ENCODE measurements at regions not wholly inside any gene's neighbourhood (a gene's known extent, or its start where the extent isn't known, plus 50 kb on each side); places are given as distances from the start of the nearest gene placed in this dataset.

DNA sequence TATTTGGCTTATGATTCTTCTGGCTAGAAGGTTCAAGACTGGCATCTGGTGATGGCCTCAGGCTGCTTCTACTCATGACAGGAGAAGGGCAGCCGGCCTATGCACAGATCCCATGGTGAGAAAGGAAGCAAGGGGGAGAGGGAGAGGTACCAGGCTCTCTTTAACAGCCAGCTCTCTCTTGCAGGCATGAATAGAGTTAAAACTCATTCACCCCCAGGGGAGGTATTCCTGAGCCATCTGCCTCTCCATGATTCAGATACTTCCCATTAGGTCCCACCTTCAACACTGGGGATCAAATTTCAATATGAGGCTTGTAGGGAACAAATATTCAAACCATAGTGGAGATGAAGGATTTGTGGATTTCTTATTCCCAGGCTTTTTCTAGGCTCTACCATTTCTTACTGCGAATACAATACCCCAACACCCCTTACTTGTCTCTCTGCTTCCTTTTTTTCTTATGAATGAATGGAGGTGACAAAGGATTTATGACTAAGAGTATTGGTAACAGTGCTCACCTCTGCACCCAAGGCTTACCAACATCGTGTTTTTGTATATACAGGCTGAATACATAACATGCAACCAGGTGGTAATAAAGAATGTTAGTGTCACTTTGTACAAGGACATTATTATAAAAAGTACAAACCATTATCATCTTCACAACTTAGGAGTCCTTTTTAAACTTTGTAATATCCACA lies 454.6 kb upstream of the TRIB2 start:
- DNase-seq: no peak
- Histone ChIP-seq H3K27ac (ENCODE audit: low read depth, low read length) (no peak overlapping the region), H3K36me3 (ENCODE audit: insufficient read depth, low read length) (no peaks in the 10 kb centered on the region), H3K9me3 (ENCODE audit: control insufficient read depth in 1 of 2, low read length in 2 of 2) (no peaks in the 10 kb centered on the region), H3K4me1 (ENCODE audit: insufficient read depth, low read length) (peaks cover 36% of the 10 kb centered on the region), H3K4me3 (ENCODE audit: low read length in 2 of 2) (no peak overlapping the region), H3K27me3 (ENCODE audit: insufficient read depth, low read length) (no peaks in the 10 kb centered on the region)
- peak overlapping the region in 2 of 8 donors; percentile 9 to 27 for H3K4me3 Mint-ChIP-seq
- POLR2A ChIA-PET (ENCODE audit: partially characterized antibody): no interaction called here
- CTCF ChIA-PET (ENCODE audit: partially characterized antibody): no interaction called here
- H3K36me3 Mint-ChIP-seq: no peaks in the 10 kb centered on the region
- intact Hi-C loops (cut with micrococcal nuclease): no loop called here
- H3K4me1 Mint-ChIP-seq: peaks cover 31 to 43% (median 37%) of the 10 kb centered on the region in 4 donors
- H3K27me3 Mint-ChIP-seq: peaks cover 0 to 2% of the 10 kb centered on the region in 2 donors
- H3K27ac Mint-ChIP-seq: peak overlapping the region; percentile 38 to 93 (median 78)
- peaks cover 0 to 4% (median 0%) of the 10 kb centered on the region in 8 donors for H3K9me3 Mint-ChIP-seq

DNA sequence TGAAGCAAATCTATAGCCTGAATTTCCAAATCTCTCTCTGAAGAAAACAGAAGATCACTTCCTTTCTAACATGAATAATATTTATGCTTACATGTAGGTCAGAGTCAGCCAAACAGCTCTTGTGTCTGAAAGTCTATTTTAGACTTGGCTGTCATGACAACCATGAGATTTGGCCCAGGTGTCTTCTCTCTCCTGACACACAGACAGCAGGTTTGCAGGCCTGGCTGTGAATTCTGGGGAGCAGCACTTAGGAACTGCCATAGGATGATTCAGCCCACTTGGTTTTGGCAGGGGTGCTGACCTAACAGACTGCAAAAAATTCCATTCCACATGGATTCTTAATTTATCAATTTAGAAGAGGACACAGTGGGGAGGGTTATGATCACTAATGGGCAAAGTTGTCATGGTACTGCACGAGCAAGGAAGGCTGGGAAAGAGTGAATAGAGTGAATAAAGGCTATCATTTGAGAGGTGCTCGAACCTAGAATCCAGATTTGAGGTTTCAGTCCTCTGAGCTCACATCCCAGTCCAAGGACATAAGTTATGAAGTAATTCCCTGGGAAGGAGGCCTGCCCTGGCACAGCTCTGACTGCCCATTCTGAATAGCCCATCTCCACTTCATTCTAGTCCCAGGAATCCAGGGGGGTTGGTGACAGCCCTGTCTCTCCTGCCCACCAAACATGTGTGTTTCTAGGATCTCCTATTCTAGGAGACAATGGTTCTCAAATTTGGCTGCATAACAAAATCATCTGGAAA lies 453.9 kb upstream of the TRIB2 start:
- Mint-ChIP-seq H3K4me1 (peaks cover 31 to 43% (median 37%) of the 10 kb centered on the region in 4 donors), H3K9me3 (peaks cover 0 to 4% (median 0%) of the 10 kb centered on the region in 8 donors), H3K27me3 (peaks cover 0 to 2% of the 10 kb centered on the region in 2 donors), H3K4me3 (peak overlapping the region in 3 of 8 donors; percentile 7 to 27 (median 9)), H3K36me3 (no peaks in the 10 kb centered on the region), H3K27ac (peak overlapping the region; percentile 32 to 93 (median 77))
- peak in 3 of 5 donors; percentile 7 to 41 (median 31) for DNase-seq
- H3K9me3 ChIP-seq (ENCODE audit: control insufficient read depth in 1 of 2, low read length in 2 of 2): no peaks in the 10 kb centered on the region
- no peak overlapping the region for H3K27ac ChIP-seq (ENCODE audit: low read depth, low read length)
- POLR2A ChIA-PET (ENCODE audit: partially characterized antibody): no interaction called here
- intact Hi-C loops (cut with micrococcal nuclease): no loop called here
- CTCF ChIA-PET (ENCODE audit: partially characterized antibody): no interaction called here
- no peaks in the 10 kb centered on the region for H3K27me3 ChIP-seq (ENCODE audit: insufficient read depth, low read length)
- no peak overlapping the region for H3K4me3 ChIP-seq (ENCODE audit: low read length in 2 of 2)
- H3K4me1 ChIP-seq (ENCODE audit: insufficient read depth, low read length): peaks cover 36% of the 10 kb centered on the region
- no peaks in the 10 kb centered on the region for H3K36me3 ChIP-seq (ENCODE audit: insufficient read depth, low read length)

DNA sequence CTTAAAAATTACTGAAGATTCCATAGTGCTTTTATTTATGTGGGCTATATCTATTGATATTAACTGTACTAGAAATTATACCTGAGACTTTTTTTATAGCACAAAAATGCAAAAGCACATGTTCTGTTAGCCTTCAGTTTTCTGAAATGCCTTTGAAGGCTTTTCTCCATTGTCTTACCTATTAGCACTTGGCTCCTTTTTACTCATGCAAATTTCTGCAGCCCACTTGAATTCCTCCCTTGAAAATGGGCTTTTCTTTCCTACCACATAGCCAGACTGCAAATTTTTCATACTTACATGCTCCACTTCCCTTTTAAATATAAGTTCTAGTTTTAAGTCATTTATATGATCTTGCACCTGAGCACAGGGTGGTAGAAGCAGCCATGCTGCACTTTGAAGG lies 453.0 kb upstream of the TRIB2 start:
- H3K9me3 ChIP-seq (ENCODE audit: control insufficient read depth in 1 of 2, low read length in 2 of 2): no peaks in the 10 kb centered on the region
- no peak for DNase-seq
- H3K4me1 Mint-ChIP-seq: peaks cover 31 to 43% (median 37%) of the 10 kb centered on the region in 4 donors
- H3K4me3 Mint-ChIP-seq: peak overlapping the region in 2 of 8 donors; percentile 2 to 18
- CTCF ChIA-PET (ENCODE audit: partially characterized antibody): no interaction called here
- H3K4me3 ChIP-seq (ENCODE audit: low read length in 2 of 2): no peak overlapping the region
- no peaks in the 10 kb centered on the region for H3K36me3 Mint-ChIP-seq
- POLR2A ChIA-PET (ENCODE audit: partially characterized antibody): no interaction called here
- H3K27ac ChIP-seq (ENCODE audit: low read depth, low read length): no peak overlapping the region
- no peaks in the 10 kb centered on the region for H3K27me3 ChIP-seq (ENCODE audit: insufficient read depth, low read length)
- H3K27me3 Mint-ChIP-seq: peaks cover 0 to 2% of the 10 kb centered on the region in 2 donors
- H3K36me3 ChIP-seq (ENCODE audit: insufficient read depth, low read length): no peaks in the 10 kb centered on the region
- H3K27ac Mint-ChIP-seq: peak overlapping the region in 5 of 7 donors; percentile 37 to 91 (median 54)
- intact Hi-C loops (cut with micrococcal nuclease): no loop called here
- peaks cover 0 to 4% (median 0%) of the 10 kb centered on the region in 8 donors for H3K9me3 Mint-ChIP-seq
- H3K4me1 ChIP-seq (ENCODE audit: insufficient read depth, low read length): peaks cover 36% of the 10 kb centered on the region

GRCh38 chr2:12264146-12264545 lies 452.6 kb upstream of the TRIB2 start:
- peaks cover 36% of the 10 kb centered on the region for H3K4me1 ChIP-seq (ENCODE audit: insufficient read depth, low read length)
- H3K4me3 Mint-ChIP-seq: peak overlapping the region in 4 of 8 donors; percentile 1 to 20 (median 10)
- peaks cover 0 to 4% (median 0%) of the 10 kb centered on the region in 8 donors for H3K9me3 Mint-ChIP-seq
- ChIA-PET POLR2A (ENCODE audit: partially characterized antibody) (no interaction called here), CTCF (ENCODE audit: partially characterized antibody) (no interaction called here)
- peaks cover 0 to 2% of the 10 kb centered on the region in 2 donors for H3K27me3 Mint-ChIP-seq
- no peaks in the 10 kb centered on the region for H3K36me3 ChIP-seq (ENCODE audit: insufficient read depth, low read length)
- no peak overlapping the region for H3K27ac ChIP-seq (ENCODE audit: low read depth, low read length)
- no peak overlapping the region for H3K4me3 ChIP-seq (ENCODE audit: low read length in 2 of 2)
- DNase-seq: no peak
- H3K27me3 ChIP-seq (ENCODE audit: insufficient read depth, low read length): no peaks in the 10 kb centered on the region
- no peaks in the 10 kb centered on the region for H3K36me3 Mint-ChIP-seq
- peaks cover 31 to 43% (median 37%) of the 10 kb centered on the region in 4 donors for H3K4me1 Mint-ChIP-seq
- peak overlapping the region; percentile 10 to 91 (median 60) for H3K27ac Mint-ChIP-seq
- intact Hi-C loops (cut with micrococcal nuclease): no loop called here
- H3K9me3 ChIP-seq (ENCODE audit: control insufficient read depth in 1 of 2, low read length in 2 of 2): no peaks in the 10 kb centered on the region

DNA sequence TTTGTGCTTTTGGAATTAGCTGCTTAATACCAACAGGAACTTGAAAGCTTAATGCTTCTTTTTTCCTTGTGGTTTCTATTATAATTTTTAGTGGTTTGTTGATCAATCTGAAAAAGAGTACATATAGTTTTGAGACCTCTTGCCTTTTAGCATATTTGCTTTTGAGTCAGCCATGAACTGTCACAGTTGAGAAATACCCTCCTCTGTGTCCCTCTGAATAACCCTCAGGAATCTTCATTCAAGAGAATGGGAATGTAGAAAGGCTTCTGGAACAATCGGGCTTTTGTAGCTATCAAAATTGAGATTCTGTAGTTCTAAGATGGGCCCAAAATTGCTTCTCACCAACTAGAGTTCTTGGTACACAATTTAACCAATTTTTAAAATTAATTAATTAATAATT lies 451.1 kb upstream of the TRIB2 start:
- Histone ChIP-seq H3K4me1 (ENCODE audit: insufficient read depth, low read length) (peaks cover 39% of the 10 kb centered on the region), H3K27me3 (ENCODE audit: insufficient read depth, low read length) (no peaks in the 10 kb centered on the region), H3K9me3 (ENCODE audit: control insufficient read depth in 1 of 2, low read length in 2 of 2) (no peaks in the 10 kb centered on the region), H3K4me3 (ENCODE audit: low read length in 2 of 2) (no peak overlapping the region), H3K27ac (ENCODE audit: low read depth, low read length) (no peak overlapping the region), H3K36me3 (ENCODE audit: insufficient read depth, low read length) (no peaks in the 10 kb centered on the region)
- intact Hi-C loops (cut with micrococcal nuclease): no loop called here
- Mint-ChIP-seq H3K4me3 (no peak overlapping the region), H3K36me3 (no peaks in the 10 kb centered on the region), H3K9me3 (peaks cover 0 to 4% (median 0%) of the 10 kb centered on the region in 8 donors), H3K27ac (no peak overlapping the region), H3K27me3 (no peaks in the 10 kb centered on the region), H3K4me1 (peaks cover 28 to 39% (median 35%) of the 10 kb centered on the region in 4 donors)
- ChIA-PET CTCF (ENCODE audit: partially characterized antibody) (no interaction called here), POLR2A (ENCODE audit: partially characterized antibody) (no interaction called here)
- no peak for DNase-seq

DNA sequence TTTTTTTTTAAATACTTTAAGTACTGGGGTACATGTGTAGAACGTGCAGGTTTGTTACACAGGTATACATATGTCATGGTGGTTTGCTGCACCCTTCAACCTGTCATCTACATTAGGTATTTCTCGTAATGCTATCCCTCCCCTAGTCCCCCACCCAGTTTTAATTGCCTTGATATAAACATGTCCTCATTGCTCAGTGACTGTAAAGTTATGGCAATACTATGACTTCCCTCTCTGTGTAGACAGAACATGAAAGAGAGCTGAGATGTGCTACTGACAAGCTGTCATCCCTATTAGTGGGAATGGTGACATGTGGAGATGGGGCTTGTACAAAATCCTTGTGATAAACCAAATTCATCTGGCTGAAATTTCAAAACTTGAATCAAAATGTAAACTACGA lies 449.7 kb upstream of the TRIB2 start:
- no peak for DNase-seq
- intact Hi-C loops (cut with micrococcal nuclease): no loop called here
- Histone ChIP-seq H3K9me3 (ENCODE audit: control insufficient read depth in 1 of 2, low read length in 2 of 2) (no peaks in the 10 kb centered on the region), H3K36me3 (ENCODE audit: insufficient read depth, low read length) (no peaks in the 10 kb centered on the region), H3K4me1 (ENCODE audit: insufficient read depth, low read length) (peaks cover 49% of the 10 kb centered on the region), H3K4me3 (ENCODE audit: low read length in 2 of 2) (no peak overlapping the region), H3K27ac (ENCODE audit: low read depth, low read length) (no peak overlapping the region), H3K27me3 (ENCODE audit: insufficient read depth, low read length) (no peaks in the 10 kb centered on the region)
- ChIA-PET POLR2A (ENCODE audit: partially characterized antibody) (no interaction called here), CTCF (ENCODE audit: partially characterized antibody) (no interaction called here)
- H3K9me3 Mint-ChIP-seq: peaks cover 0 to 2% (median 0%) of the 10 kb centered on the region in 8 donors
- H3K36me3 Mint-ChIP-seq: no peaks in the 10 kb centered on the region
- H3K27me3 Mint-ChIP-seq: no peaks in the 10 kb centered on the region
- no peak overlapping the region for H3K4me3 Mint-ChIP-seq
- H3K4me1 Mint-ChIP-seq: peaks cover 30 to 46% (median 40%) of the 10 kb centered on the region in 4 donors
- H3K27ac Mint-ChIP-seq: no peak overlapping the region

DNA sequence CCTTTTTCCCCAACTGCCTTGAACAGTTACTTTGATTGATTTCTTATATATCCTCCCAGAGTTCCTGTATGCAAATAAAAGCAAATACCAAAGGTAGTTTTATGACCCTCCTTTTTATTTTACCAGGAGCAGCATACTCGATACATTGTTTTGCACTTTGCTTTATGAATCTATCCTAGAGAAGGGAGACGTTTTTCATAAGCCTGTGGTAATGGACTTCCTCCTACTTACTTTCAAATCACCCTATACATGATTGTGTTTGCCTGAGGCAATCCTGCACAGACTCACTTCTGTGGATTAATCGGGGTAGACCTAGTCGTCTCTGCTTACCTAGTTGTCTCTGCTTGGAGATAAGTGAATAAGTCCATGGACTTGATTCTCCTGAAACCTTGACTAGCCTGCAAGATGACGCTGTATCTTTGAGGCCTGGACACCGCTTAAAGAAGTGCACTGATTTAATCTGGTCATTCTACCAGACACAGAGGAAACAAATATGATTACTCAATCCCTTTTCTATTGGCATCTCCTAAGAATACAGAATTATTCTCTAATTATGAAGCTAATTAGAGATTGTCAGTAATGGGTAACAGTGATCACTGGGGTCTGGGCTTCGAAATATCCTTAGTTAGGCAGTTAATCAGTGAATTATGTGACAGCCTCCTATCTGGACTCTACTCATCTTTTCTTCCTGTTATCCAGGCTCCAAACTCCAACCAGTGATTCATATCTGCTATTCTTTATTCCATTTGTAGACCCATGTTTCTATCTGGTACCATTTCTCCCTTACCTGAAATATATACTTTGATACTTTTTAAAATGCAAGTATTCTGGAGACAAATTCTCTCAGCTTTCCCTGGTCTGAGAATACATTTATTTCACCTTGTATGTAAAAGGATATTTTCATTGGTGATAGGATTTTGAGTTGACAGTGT lies 447.4 kb upstream of the TRIB2 start:
- Mint-ChIP-seq H3K27me3 (no peaks in the 10 kb centered on the region), H3K36me3 (no peaks in the 10 kb centered on the region), H3K9me3 (peaks cover 0 to 2% (median 0%) of the 10 kb centered on the region in 8 donors), H3K27ac (no peak overlapping the region), H3K4me1 (peaks cover 14 to 27% (median 21%) of the 10 kb centered on the region in 4 donors), H3K4me3 (no peak overlapping the region)
- ChIA-PET CTCF (ENCODE audit: partially characterized antibody) (no interaction called here), POLR2A (ENCODE audit: partially characterized antibody) (no interaction called here)
- H3K9me3 ChIP-seq (ENCODE audit: control insufficient read depth in 1 of 2, low read length in 2 of 2): no peaks in the 10 kb centered on the region
- H3K4me3 ChIP-seq (ENCODE audit: low read length in 2 of 2): no peak overlapping the region
- intact Hi-C loops (cut with micrococcal nuclease): no loop called here
- DNase-seq: no peak
- no peak overlapping the region for H3K27ac ChIP-seq (ENCODE audit: low read depth, low read length)
- no peaks in the 10 kb centered on the region for H3K36me3 ChIP-seq (ENCODE audit: insufficient read depth, low read length)
- no peaks in the 10 kb centered on the region for H3K27me3 ChIP-seq (ENCODE audit: insufficient read depth, low read length)
- peaks cover 34% of the 10 kb centered on the region for H3K4me1 ChIP-seq (ENCODE audit: insufficient read depth, low read length)

All from CD4-positive, alpha-beta memory T cell (primary cell).